ENCODE measurements at regions not wholly inside any gene's neighbourhood (a gene's known extent, or its start where the extent isn't known, plus 50 kb on each side); places are given as distances from the start of the nearest gene placed in this dataset.
"Not testable (repeated sequence)": the region's sequence is repeated elsewhere in the genome, so short reads cannot be mapped to it uniquely, and the experiment has no call there.

- peak in 1 of 2 experiments; percentile 55 for DNase-seq
These were observed 107.1 kb downstream of the OXSM start for GRCh38 chr3:25897019-25897418.

GRCh38 chr3:25899352-25900101 lies 109.6 kb downstream of the OXSM start:
- DNase-seq: peak in 1 of 2 experiments; percentile 8

GRCh38 chr3:25900161-25900560 lies 110.3 kb downstream of the OXSM start:
- DNase-seq: peak in 1 of 2 experiments; percentile 36

GRCh38 chr3:25901796-25902195 lies 111.9 kb downstream of the OXSM start:
- no peak for DNase-seq

- DNase-seq: no peak
These were observed 112.7 kb downstream of the OXSM start for GRCh38 chr3:25902586-25902985.

GRCh38 chr3:25903371-25904129 lies 113.7 kb downstream of the OXSM start:
- DNase-seq: no peak

- DNase-seq: peak; percentile 3 to 65
These were observed 114.3 kb downstream of the OXSM start for GRCh38 chr3:25904206-25904605.

GRCh38 chr3:25906132-25906906 lies 116.4 kb downstream of the OXSM start:
- DNase-seq: no peak

GRCh38 chr3:25907081-25907480 lies 117.2 kb downstream of the OXSM start:
- no peak for DNase-seq

GRCh38 chr3:25910105-25910504 lies 120.2 kb downstream of the OXSM start:
- no peak for DNase-seq

GRCh38 chr3:25910997-25911396 lies 121.1 kb downstream of the OXSM start:
- DNase-seq: peak; percentile 6 to 13

- no peak for DNase-seq
These were observed 121.8 kb downstream of the OXSM start for GRCh38 chr3:25911525-25912295.

- no peak for DNase-seq
These were observed 123.3 kb downstream of the OXSM start for GRCh38 chr3:25913179-25913578.

GRCh38 chr3:25915673-25916072 lies 125.8 kb downstream of the OXSM start:
- DNase-seq: no peak

- DNase-seq: no peak
These were observed 126.4 kb downstream of the OXSM start for GRCh38 chr3:25916321-25916720.

GRCh38 chr3:25931967-25932366 lies 142.1 kb downstream of the OXSM start:
- DNase-seq: not testable (repeated sequence)

- peak; percentile 81 to 92 for DNase-seq
These were observed 148.9 kb downstream of the OXSM start for GRCh38 chr3:25938566-25939325.

- no peak for DNase-seq
These were observed 151.0 kb downstream of the OXSM start for GRCh38 chr3:25940935-25941334.

- peak in 1 of 2 experiments; percentile 20 for DNase-seq
These were observed 154.4 kb downstream of the OXSM start for GRCh38 chr3:25944329-25944728.

GRCh38 chr3:25945366-25945765 lies 155.5 kb downstream of the OXSM start:
- peak in 1 of 2 experiments; percentile 11 for DNase-seq

- peak in 1 of 2 experiments; percentile 6 for DNase-seq
These were observed 155.9 kb downstream of the OXSM start for GRCh38 chr3:25945836-25946235.

- no peak for DNase-seq
These were observed 162.2 kb downstream of the OXSM start for GRCh38 chr3:25952133-25952532.
